SK-N-SH treated with all-trans-retinoic acid at 6 μM for 48 hours (cell line): ENCODE measurements at regions not wholly inside any gene's neighbourhood (a gene's known extent, or its start where the extent isn't known, plus 50 kb on each side); places are given as distances from the start of the nearest gene placed in this dataset.

ENCODE experiments used
- ATAC-seq: fragments of 200-7000 bp; cut with Tn5 transposase; 3 replicates; pipeline ENCODE4 v1.9.1; 2020; ENCODE audit warnings: mild to moderate bottlenecking, moderate library complexity
- ARNTL ChIP-seq: fragments of 450-650 bp; formaldehyde crosslinking; IDR thresholded peaks from 2 replicates; pipeline ENCODE4 v1.5.0; 2020; ENCODE audit warnings: low read depth, mild to moderate bottlenecking, moderate library complexity, borderline replicate concordance
- BACH2 ChIP-seq: fragments of 250-450 bp; sonication (Bioruptor Pico); IDR thresholded peaks from 2 replicates; pipeline ENCODE4 v1.9.0; 2021; ENCODE audit warnings: mild to moderate bottlenecking, borderline replicate concordance
- CREB5 ChIP-seq: fragments of 250-450 bp; sonication (Bioruptor Pico); IDR thresholded peaks from 2 replicates; pipeline ENCODE4 v1.5.1; 2020; ENCODE audit warnings: low read depth, mild to moderate bottlenecking, moderate library complexity
- CSDC2 ChIP-seq: fragments of 250-450 bp; sonication (Bioruptor Pico); IDR thresholded peaks from 2 replicates; pipeline ENCODE4 v1.5.0; 2020; ENCODE audit warnings: mild to moderate bottlenecking, moderate library complexity
- CSRNP3 ChIP-seq: fragments of 250-450 bp; sonication (Bioruptor Pico); IDR thresholded peaks from 2 replicates; pipeline ENCODE4 v1.5.1; 2021; ENCODE audit warnings: mild to moderate bottlenecking, moderate library complexity
- ESRRG ChIP-seq: fragments of 250-450 bp; sonication (Bioruptor Pico); IDR thresholded peaks from 2 replicates; pipeline ENCODE4 v1.6.1; 2021; ENCODE audit warnings: mild to moderate bottlenecking
- ISL1 ChIP-seq: fragments of 250-450 bp; sonication (Bioruptor Pico); IDR thresholded peaks from 2 replicates; pipeline ENCODE4 v2.1.2; 2022; ENCODE audit warnings: mild to moderate bottlenecking, moderate library complexity
- OSR1 ChIP-seq: fragments of 250-450 bp; sonication (Bioruptor Pico); IDR thresholded peaks from 2 replicates; pipeline ENCODE4 v1.8.0; 2022; ENCODE audit warnings: moderate library complexity, mild to moderate bottlenecking, inconsistent platforms
- PATZ1 ChIP-seq: fragments of 250-450 bp; sonication (Bioruptor Pico); IDR thresholded peaks from 2 replicates; pipeline ENCODE4 v1.8.0; 2020; ENCODE audit warnings: mild to moderate bottlenecking, moderate library complexity, borderline replicate concordance
- POU6F1 ChIP-seq: fragments of 250-450 bp; sonication (Bioruptor Pico); IDR thresholded peaks from 2 replicates; pipeline ENCODE4 v1.8.0; 2021; ENCODE audit warnings: low read depth, mild to moderate bottlenecking, moderate library complexity, borderline replicate concordance
- PPARA ChIP-seq: fragments of 250-450 bp; sonication (Bioruptor Pico); IDR thresholded peaks from 2 replicates; pipeline ENCODE4 v1.5.0; 2020; ENCODE audit warnings: mild to moderate bottlenecking, borderline replicate concordance
- SNAI2 ChIP-seq: fragments of 250-450 bp; sonication (Bioruptor Pico); IDR thresholded peaks from 2 replicates; pipeline ENCODE4 v1.5.0; 2020; ENCODE audit warnings: mild to moderate bottlenecking, moderate library complexity
- TCF4 ChIP-seq: fragments of 250-450 bp; sonication (Bioruptor Pico); IDR thresholded peaks from 2 replicates; pipeline ENCODE4 v1.8.0; 2021; ENCODE audit warnings: mild to moderate bottlenecking, moderate library complexity, borderline replicate concordance
- ZC3H10 ChIP-seq: fragments of 250-450 bp; sonication (Bioruptor Pico); IDR thresholded peaks from 2 replicates; pipeline ENCODE4 v1.5.1; 2021; ENCODE audit warnings: mild to moderate bottlenecking, moderate library complexity
- ZFP3 ChIP-seq: fragments of 250-450 bp; sonication (Bioruptor Pico); IDR thresholded peaks from 2 replicates; pipeline ENCODE4 v1.5.0; 2020; ENCODE audit warnings: mild to moderate bottlenecking, moderate library complexity
- ZFP30 ChIP-seq: fragments of 450-650 bp; formaldehyde crosslinking; IDR thresholded peaks from 2 replicates; pipeline ENCODE4 v1.5.0; 2022; ENCODE audit warnings: mild to moderate bottlenecking, moderate library complexity
- ZNF565 ChIP-seq: fragments of 450-650 bp; formaldehyde crosslinking; conservative IDR thresholded peaks from 2 replicates; pipeline ENCODE4 v1.5.0; 2020; ENCODE audit warnings: low read depth, mild to moderate bottlenecking, moderate library complexity
- ZNF70 ChIP-seq: fragments of 450-650 bp; formaldehyde crosslinking; IDR thresholded peaks from 2 replicates; pipeline ENCODE4 v1.5.0; 2020; ENCODE audit warnings: mild to moderate bottlenecking, moderate library complexity
- ZNF8 ChIP-seq: fragments of 450-650 bp; formaldehyde crosslinking; IDR thresholded peaks from 2 replicates; pipeline ENCODE4 v1.5.0; 2020; ENCODE audit warnings: mild to moderate bottlenecking, moderate library complexity
- TF ChIP-seq, protein P1 (sequence below): fragments of 250-450 bp; sonication (Bioruptor Pico); IDR thresholded peaks from 2 replicates; pipeline ENCODE4 v1.5.0; 2020; ENCODE audit warnings: mild to moderate bottlenecking, moderate library complexity

DNA sequence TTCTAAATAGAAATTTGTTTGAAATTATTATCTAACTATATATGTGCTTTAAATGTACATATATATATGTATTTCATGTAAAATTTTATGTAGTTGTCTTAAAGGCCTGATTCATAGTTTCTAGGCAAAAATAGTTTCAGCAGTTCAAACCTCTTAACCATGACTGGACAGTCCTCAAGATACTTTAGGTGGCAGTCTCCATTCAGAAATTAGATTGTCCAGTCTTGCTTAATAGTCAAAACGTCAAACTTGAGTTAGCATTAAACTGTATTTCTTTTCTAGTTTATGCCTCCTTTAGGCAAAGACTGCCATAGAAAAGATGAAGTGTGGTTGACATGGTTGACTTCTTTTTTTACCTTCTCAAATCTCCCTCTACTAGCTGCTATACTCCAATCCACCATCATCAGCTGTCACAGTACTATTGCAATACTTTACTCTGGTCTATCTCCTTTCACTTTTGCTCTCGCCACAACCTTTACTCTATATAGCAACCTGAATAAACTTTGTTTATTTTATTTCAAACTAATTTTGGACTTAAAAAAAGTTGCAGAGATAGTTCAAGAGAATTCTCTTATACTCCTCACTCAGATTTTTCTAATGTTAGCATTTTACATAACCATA, 395.6 kb upstream of the DIPK2B start:
- no peak for TF ChIP-seq ARNTL (CRISPR knock-in tag)
- no peak for TF ChIP-seq ZNF70 (CRISPR knock-in tag)
- TF ChIP-seq CREB5 = no peak
- TF ChIP-seq SNAI2 (CRISPR knock-in tag) = no peak
- no peak for TF ChIP-seq ESRRG (CRISPR knock-in tag)
- TF ChIP-seq PATZ1 (CRISPR knock-in tag) = no peak
- no peak for TF ChIP-seq ZNF565 (CRISPR knock-in tag)
- TF ChIP-seq BACH2 (CRISPR knock-in tag) = no peak
- TF ChIP-seq ISL1 (CRISPR knock-in tag) = no peak
- no peak for TF ChIP-seq OSR1 (CRISPR knock-in tag)
- no peak for TF ChIP-seq PPARA (CRISPR knock-in tag)
- TF ChIP-seq POU6F1 = no peak
- no peak for TF ChIP-seq ZC3H10 (CRISPR knock-in tag)
- TF ChIP-seq, protein P1, sequence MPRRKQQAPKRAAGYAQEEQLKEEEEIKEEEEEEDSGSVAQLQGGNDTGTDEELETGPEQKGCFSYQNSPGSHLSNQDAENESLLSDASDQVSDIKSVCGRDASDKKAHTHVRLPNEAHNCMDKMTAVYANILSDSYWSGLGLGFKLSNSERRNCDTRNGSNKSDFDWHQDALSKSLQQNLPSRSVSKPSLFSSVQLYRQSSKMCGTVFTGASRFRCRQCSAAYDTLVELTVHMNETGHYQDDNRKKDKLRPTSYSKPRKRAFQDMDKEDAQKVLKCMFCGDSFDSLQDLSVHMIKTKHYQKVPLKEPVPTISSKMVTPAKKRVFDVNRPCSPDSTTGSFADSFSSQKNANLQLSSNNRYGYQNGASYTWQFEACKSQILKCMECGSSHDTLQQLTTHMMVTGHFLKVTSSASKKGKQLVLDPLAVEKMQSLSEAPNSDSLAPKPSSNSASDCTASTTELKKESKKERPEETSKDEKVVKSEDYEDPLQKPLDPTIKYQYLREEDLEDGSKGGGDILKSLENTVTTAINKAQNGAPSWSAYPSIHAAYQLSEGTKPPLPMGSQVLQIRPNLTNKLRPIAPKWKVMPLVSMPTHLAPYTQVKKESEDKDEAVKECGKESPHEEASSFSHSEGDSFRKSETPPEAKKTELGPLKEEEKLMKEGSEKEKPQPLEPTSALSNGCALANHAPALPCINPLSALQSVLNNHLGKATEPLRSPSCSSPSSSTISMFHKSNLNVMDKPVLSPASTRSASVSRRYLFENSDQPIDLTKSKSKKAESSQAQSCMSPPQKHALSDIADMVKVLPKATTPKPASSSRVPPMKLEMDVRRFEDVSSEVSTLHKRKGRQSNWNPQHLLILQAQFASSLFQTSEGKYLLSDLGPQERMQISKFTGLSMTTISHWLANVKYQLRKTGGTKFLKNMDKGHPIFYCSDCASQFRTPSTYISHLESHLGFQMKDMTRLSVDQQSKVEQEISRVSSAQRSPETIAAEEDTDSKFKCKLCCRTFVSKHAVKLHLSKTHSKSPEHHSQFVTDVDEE = no peak
- TF ChIP-seq ZFP30 = no peak
- no peak for TF ChIP-seq CSRNP3
- TF ChIP-seq ZNF8 (CRISPR knock-in tag) = no peak
- no peak for TF ChIP-seq ZFP3 (CRISPR knock-in tag)
- no peak for TF ChIP-seq CSDC2 (CRISPR knock-in tag)
- peak; percentile 46 for ATAC-seq

DNA sequence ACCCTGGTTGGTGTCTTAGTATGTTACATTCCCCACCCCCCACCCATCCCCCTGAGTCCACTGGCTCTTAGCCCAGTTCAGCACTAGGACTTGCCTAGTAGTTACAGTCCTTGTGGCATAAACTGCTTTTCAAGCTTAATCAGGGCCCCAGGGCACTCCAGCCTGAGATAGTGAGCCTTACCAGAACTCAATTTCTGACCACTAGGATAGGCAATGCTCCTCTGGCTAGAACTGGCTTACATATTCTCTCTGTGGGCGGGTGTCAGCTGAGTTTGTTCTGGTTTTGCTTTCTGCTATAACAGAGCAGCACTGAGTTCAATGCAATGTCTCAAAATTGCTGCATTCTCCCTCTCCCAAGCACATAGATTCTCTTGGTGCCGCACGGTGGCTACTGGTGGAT, 391.4 kb upstream of the DIPK2B start:
- no peak for ATAC-seq
- TF ChIP-seq ESRRG (CRISPR knock-in tag) (no peak), CSRNP3 (no peak), ZC3H10 (CRISPR knock-in tag) (no peak), ZFP30 (no peak), ARNTL (CRISPR knock-in tag) (no peak), POU6F1 (no peak), ZNF70 (CRISPR knock-in tag) (no peak), ZFP3 (CRISPR knock-in tag) (no peak), SNAI2 (CRISPR knock-in tag) (no peak), TCF4 (CRISPR knock-in tag) (no peak), OSR1 (CRISPR knock-in tag) (no peak), PATZ1 (CRISPR knock-in tag) (no peak), BACH2 (CRISPR knock-in tag) (no peak)
- TF ChIP-seq, protein P1 = no peak
